Osteoblast (primary cell): ENCODE measurements at regions not wholly inside any gene's neighbourhood (a gene's known extent, or its start where the extent isn't known, plus 50 kb on each side); places are given as distances from the start of the nearest gene placed in this dataset.

ENCODE experiments used
- DNase-seq: peaks from one replicate; pipeline ENCODE4 v3.0.0; 2011; ENCODE audit warnings: low spot score, mixed read lengths; ENCODE audit not compliant: insufficient read length; ENCODE audit errors: missing footprints
- H2AFZ ChIP-seq: 2 replicates; pipeline ENCODE4 v1.6.0; 2011; ENCODE audit warnings: mild to moderate bottlenecking, low read length
- H3K27ac ChIP-seq: 2 replicates; pipeline ENCODE4 v1.5.1; 2011; ENCODE audit warnings: mild to moderate bottlenecking, low read depth, low read length, moderate library complexity
- H3K27me3 ChIP-seq: 2 replicates; pipeline ENCODE4 v1.6.0; 2012; ENCODE audit warnings: mild to moderate bottlenecking, control low read depth, inconsistent platforms, low read length, moderate library complexity; ENCODE audit not compliant: insufficient read depth
- H3K36me3 ChIP-seq: 2 replicates; pipeline ENCODE4 v1.5.1; 2011; ENCODE audit warnings: mild to moderate bottlenecking, low read length, control low read depth, moderate library complexity; ENCODE audit not compliant: insufficient read depth
- H3K4me1 ChIP-seq: 2 replicates; pipeline ENCODE4 v1.5.1; 2011; ENCODE audit warnings: mild to moderate bottlenecking, low read length, control low read depth, moderate library complexity; ENCODE audit not compliant: insufficient read depth
- H3K4me2 ChIP-seq: 2 replicates; pipeline ENCODE4 v1.6.0; 2011; ENCODE audit warnings: mild to moderate bottlenecking, low read length; ENCODE audit not compliant: insufficient read depth
- H3K4me3 ChIP-seq: fragments of 200-600 bp; sonication (generic); 3 replicates; pipeline ENCODE4 v1.5.1; 2012; ENCODE audit warnings: mild to moderate bottlenecking, low read length, inconsistent platforms; ENCODE audit not compliant: insufficient read depth
- H3K79me2 ChIP-seq: 2 replicates; pipeline ENCODE4 v1.6.0; 2012; ENCODE audit warnings: mild to moderate bottlenecking, low read length, control low read depth, inconsistent platforms; ENCODE audit not compliant: insufficient read depth
- H3K9me3 ChIP-seq: 2 replicates; pipeline ENCODE4 v1.5.1; 2011; ENCODE audit warnings: low read depth, low read length, control low read depth
- H4K20me1 ChIP-seq: 2 replicates; pipeline ENCODE4 v1.6.0; 2012; ENCODE audit warnings: mild to moderate bottlenecking, low read length, control low read depth; ENCODE audit not compliant: insufficient read depth
- CTCF ChIP-seq: IDR thresholded peaks from 2 replicates; pipeline ENCODE4 v1.5.1; 2011; ENCODE audit warnings: mild to moderate bottlenecking, low read depth, low read length, moderate library complexity; ENCODE audit errors: extremely low read depth

GRCh38 chr9:32722704-32723103 is 60.6 kb upstream of the TMEM215 start:
- TF ChIP-seq CTCF, result no peak
- no peak overlapping the region for H3K4me3 ChIP-seq

GRCh38 chr9:32723789-32724325 is 59.5 kb upstream of the TMEM215 start:
- Histone ChIP-seq H3K4me1 (no peaks in the 10 kb centered on the region), H3K9me3 (no peaks in the 10 kb centered on the region), H3K27me3 (no peaks in the 10 kb centered on the region), H2AFZ (no peak overlapping the region), H3K4me3 (no peak overlapping the region), H3K27ac (no peak overlapping the region), H3K36me3 (no peaks in the 10 kb centered on the region), H3K79me2 (no peaks in the 10 kb centered on the region), H4K20me1 (no peaks in the 10 kb centered on the region), H3K4me2 (no peak overlapping the region)
- no peak for DNase-seq
- TF ChIP-seq CTCF, result no peak

More at GRCh38 chr9:32722704-32723103, 60.6 kb upstream of the TMEM215 start:
- no peaks in the 10 kb centered on the region for H3K36me3 ChIP-seq
- H3K4me2 ChIP-seq, result no peak overlapping the region
- H3K9me3 ChIP-seq, result no peaks in the 10 kb centered on the region
- H3K79me2 ChIP-seq, result no peaks in the 10 kb centered on the region
- H3K4me1 ChIP-seq, result no peaks in the 10 kb centered on the region
- H4K20me1 ChIP-seq, result no peaks in the 10 kb centered on the region
- no peak overlapping the region for H3K27ac ChIP-seq
- no peak overlapping the region for H2AFZ ChIP-seq
- no peak for DNase-seq
- no peaks in the 10 kb centered on the region for H3K27me3 ChIP-seq

- Histone ChIP-seq H3K36me3 (no peaks in the 10 kb centered on the region), H3K27me3 (no peaks in the 10 kb centered on the region), H3K4me2 (no peak overlapping the region), H3K79me2 (no peaks in the 10 kb centered on the region), H3K9me3 (no peaks in the 10 kb centered on the region), H2AFZ (no peak overlapping the region), H3K4me3 (no peak overlapping the region), H3K4me1 (no peaks in the 10 kb centered on the region), H4K20me1 (no peaks in the 10 kb centered on the region), H3K27ac (no peak overlapping the region)
- no peak for DNase-seq
- TF ChIP-seq CTCF, result no peak
These were observed 58.1 kb upstream of the TMEM215 start for GRCh38 chr9:32725066-32725860.

GRCh38 chr9:32728181-32728580 is 55.2 kb upstream of the TMEM215 start:
- DNase-seq, result no peak
- H3K27me3 ChIP-seq, result no peaks in the 10 kb centered on the region
- no peaks in the 10 kb centered on the region for H3K4me1 ChIP-seq
- no peaks in the 10 kb centered on the region for H3K36me3 ChIP-seq
- TF ChIP-seq CTCF, result no peak
- H4K20me1 ChIP-seq, result no peaks in the 10 kb centered on the region
- no peaks in the 10 kb centered on the region for H3K79me2 ChIP-seq
- H3K4me2 ChIP-seq, result no peak overlapping the region
- no peak overlapping the region for H3K4me3 ChIP-seq
- no peaks in the 10 kb centered on the region for H3K9me3 ChIP-seq
- no peak overlapping the region for H2AFZ ChIP-seq
- H3K27ac ChIP-seq, result no peak overlapping the region
